Sigmoid colon (tissue), 4 donors: ENCODE measurements at regions not wholly inside any gene's neighbourhood (a gene's known extent, or its start where the extent isn't known, plus 50 kb on each side); places are given as distances from the start of the nearest gene placed in this dataset.

ENCODE experiments used
- POLR2A ChIP-seq, 2 donors: fragments of 450-650 bp; IDR thresholded peaks; one replicate each; pipeline ENCODE4 v1.6.1; 2016; ENCODE audit warnings: antibody characterized with exemption in 2 of 2, mild to moderate bottlenecking in 2 of 2, moderate library complexity in 2 of 2
- POLR2AphosphoS5 ChIP-seq, 4 donors: sonication (generic); formaldehyde crosslinking; IDR thresholded peaks; one replicate each; pipeline ENCODE4 v1.6.1; 2017; ENCODE audit warnings: antibody characterized with exemption in 4 of 4
- TF ChIP-seq, protein P1 (sequence below), 4 experiments: fragments of 450-650 bp in 3 of 4; fragments of 200-600 bp in 1 of 4; IDR thresholded peaks; one replicate each; pipeline ENCODE4 v1.5.1; 2016 to 2019; ENCODE audit warnings: antibody characterized with exemption in 4 of 4, mild to moderate bottlenecking in 3 of 4, moderate library complexity in 2 of 4

DNA sequence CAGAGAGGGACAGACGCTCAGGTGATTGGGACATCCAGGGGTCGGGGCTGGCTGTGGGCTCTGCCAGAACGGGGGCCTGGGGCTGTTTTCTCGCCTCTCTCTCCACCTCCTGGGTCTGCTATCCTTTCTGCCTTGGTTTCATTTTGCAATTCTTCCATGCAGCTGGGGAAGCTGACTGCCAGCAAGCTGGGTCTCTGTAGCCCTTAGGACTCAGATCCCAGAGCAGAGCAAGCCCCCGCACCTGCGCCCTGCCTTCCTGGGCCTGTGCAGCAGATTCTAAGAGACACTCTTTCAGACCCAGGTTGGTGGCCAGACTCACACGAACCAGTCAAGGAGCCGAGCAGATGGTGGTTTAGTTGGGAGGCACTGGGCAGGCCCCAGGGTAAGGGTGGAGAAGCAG, 59.1 kb upstream of the GRPEL1 start:
- TF ChIP-seq, protein P1, sequence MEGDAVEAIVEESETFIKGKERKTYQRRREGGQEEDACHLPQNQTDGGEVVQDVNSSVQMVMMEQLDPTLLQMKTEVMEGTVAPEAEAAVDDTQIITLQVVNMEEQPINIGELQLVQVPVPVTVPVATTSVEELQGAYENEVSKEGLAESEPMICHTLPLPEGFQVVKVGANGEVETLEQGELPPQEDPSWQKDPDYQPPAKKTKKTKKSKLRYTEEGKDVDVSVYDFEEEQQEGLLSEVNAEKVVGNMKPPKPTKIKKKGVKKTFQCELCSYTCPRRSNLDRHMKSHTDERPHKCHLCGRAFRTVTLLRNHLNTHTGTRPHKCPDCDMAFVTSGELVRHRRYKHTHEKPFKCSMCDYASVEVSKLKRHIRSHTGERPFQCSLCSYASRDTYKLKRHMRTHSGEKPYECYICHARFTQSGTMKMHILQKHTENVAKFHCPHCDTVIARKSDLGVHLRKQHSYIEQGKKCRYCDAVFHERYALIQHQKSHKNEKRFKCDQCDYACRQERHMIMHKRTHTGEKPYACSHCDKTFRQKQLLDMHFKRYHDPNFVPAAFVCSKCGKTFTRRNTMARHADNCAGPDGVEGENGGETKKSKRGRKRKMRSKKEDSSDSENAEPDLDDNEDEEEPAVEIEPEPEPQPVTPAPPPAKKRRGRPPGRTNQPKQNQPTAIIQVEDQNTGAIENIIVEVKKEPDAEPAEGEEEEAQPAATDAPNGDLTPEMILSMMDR (IDR thresholded peaks at IDR 0.05): no peak
- TF ChIP-seq POLR2A (IDR thresholded peaks at IDR 0.05): no peak
- TF ChIP-seq POLR2AphosphoS5 (IDR thresholded peaks at IDR 0.05): no peak
